EH (cell line): ENCODE measurements at regions not wholly inside any gene's neighbourhood (a gene's known extent, or its start where the extent isn't known, plus 50 kb on each side); places are given as distances from the start of the nearest gene placed in this dataset.
"Not testable (repeated sequence)": the region's sequence is repeated elsewhere in the genome, so short reads cannot be mapped to it uniquely, and the experiment has no call there.

ENCODE experiments used
- DNase-seq: peaks from one replicate; pipeline ENCODE4 v3.0.0-alpha.2; 2015; ENCODE audit warnings: low read depth

DNA sequence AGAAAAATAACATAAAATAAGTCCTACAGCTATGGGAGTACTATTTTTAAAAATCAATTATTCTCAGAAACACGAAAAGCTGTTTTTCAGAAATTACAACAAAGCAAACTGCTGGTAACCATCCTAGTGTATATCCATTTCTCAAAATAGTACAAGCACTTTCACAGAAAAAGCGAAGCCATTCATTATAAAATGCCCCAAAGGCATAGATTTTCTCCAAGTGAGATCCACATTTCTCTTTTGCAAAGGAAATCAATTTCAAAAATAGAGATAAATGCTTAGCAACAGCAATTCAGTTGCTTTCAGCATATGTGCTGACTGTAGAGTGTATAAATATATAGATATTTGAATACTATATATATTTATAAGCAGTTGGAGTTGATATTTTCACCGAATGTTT lies 1266.3 kb downstream of the SI start:
- DNase-seq = no peak

DNA sequence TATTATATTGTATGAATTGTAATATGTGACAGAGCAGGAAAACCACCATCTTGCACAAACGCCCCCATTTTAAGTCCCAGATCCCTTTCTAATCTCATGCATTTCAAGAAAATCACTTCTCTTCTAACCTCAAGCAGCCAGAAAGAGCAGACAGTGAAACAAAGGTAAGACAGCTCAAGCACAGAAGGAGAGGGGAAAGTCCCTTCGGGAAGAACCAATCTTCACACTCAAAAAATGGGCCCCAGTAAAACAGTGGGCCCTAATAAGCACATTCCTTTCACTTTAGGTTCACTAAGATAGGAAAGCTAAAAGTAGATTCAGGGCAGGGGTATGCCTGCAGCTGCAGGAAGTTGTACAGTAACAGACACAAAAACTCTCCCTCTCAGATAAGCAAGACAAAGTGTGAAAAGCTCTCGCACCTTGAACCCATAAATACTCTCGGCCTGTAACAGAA lies 1268.7 kb downstream of the SI start:
- DNase-seq = no peak

DNA sequence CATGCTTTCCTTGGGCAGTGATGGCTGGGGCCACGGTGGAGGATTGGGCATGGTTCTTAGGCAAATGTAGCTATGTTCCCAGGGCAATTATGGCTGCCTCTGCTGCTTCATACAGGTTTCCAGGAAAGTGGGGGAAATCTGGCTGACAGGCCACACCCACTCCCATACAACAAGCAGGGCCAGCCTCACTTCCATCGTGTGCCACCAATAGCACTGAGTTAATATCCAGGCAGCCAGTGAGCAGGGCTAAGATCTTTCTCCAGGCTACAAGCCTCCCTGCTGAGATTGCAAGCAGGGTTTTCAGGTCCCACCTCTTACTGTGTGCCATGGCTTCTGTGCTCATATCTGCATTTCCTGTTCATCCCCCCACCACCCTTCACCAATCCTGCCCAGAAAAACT lies 1291.9 kb downstream of the SI start:
- DNase-seq = no peak

DNA sequence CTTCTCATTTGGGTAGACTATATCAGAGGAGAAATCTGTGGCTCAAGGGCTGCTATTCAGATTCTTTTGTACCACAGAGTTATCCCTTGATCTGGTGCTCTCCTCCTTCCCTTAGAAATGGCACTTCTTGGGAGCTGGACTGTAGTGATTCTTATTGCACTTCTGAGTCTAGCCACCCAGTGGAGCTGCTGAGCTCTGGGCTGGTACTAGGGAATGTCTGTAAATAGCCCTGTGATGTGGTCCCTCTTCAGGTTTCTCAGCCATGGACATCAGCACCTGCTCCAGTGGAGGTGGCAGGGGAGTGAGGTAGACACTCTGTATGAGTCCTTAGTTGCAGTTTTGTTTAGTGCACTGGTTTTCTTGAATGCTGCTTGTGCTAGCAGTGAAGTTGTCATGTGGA lies 1292.6 kb downstream of the SI start:
- no peak for DNase-seq

DNA sequence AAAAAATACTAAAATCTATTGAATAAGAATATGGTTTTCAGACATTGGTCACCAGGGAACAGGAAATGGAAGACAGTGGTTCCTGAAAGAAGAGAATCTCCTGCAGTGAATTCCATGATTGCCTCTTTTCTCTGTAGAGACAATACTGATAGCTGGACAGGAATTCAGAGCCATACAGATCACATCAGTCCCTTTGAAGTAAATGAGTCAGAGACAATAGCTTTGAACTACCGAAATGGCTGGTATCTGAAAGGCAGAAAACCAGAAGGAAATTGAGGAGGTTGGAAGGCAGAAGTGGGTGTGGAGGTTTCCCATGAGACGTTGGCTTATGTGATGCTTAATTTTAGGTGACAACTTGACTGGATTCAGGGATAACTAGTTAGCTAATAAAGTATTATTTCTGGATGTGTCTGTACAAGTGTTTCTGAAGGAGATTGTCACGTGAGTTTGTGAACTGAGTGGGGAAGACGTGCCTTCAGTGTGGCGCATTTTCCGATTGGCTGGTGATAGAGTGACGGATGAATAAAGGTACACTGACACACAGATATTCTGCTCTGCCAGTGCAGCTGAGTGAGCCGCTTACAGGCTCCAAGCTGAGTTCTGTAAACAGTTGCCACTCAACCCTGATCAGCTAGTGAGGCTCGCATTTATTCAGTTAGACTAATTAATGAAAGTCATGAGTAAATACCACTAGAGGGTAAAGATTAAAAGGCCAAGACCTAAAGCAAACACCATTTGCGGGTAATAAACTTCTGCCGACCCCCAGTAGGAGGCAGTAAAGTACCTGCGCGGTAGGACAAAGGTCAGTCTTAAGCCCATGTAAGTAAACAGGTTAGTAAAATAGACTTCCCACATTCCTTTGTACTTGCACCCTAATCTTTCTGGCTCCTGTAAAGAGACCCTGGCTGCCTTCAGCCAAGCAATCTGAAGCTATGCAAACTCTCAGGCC lies 1298.6 kb downstream of the SI start:
- DNase-seq = no peak

- DNase-seq = no peak
These were observed 1301.6 kb downstream of the SI start for GRCh38 chr3:163776743-163777142.

DNA sequence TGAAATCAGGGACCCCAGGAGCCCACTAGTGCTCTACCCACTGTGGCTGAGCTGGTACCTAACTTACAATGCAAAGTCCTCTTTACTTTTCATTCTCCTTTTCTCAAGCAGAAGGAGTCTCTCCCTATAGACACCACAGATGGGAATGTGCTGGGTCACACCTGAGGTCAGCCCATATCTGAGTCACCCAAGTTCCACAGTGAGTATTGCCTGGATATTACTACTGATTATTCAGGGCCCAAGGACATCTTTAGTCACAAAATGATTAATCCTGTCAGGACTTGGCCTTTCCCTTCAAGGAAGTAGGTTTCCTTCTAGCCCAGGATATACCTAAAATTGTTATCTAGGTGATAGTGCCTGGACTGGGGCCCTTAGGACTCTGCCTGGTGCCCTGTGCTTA lies 1305.2 kb downstream of the SI start:
- no peak for DNase-seq

DNA sequence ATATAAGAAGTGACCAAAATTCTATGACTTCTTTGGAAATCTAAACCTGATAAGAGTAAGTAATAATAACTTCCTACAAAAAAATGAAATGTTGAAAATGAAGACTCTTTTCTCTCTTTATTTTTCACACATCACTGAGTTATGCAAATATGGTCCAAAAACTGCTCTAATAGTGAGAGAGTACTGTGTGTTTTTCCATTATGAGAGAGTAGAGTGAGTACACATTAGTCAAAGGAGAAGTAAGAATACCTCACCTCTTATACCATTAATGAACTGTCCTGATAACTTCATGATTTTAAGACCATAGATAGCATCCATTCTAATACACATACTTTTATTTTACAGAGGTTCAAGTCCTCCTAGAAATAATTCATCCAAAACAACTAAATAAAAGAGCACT lies 1310.2 kb downstream of the SI start:
- DNase-seq = no peak

DNA sequence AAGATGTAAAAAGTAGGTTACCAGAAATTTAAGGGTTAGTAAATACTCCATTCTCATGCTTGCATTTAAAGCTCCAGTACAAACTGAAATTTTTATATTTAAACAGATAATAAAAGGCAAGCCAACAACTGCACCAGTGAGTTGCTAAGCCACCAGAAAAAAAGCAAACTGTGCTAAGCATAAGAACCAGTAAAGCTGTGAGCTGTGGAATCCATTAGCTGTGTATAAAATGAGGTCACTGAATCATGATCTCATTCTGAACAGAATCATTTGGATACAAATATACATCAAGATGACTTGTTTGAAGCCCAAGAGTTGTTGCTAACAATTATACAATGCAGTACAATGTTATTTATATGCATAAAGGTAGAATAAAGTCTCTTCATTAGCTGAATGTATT lies 1312.2 kb downstream of the SI start:
- DNase-seq = no peak

- no peak for DNase-seq
These were observed 1325.3 kb downstream of the SI start for GRCh38 chr3:163753033-163753432.

DNA sequence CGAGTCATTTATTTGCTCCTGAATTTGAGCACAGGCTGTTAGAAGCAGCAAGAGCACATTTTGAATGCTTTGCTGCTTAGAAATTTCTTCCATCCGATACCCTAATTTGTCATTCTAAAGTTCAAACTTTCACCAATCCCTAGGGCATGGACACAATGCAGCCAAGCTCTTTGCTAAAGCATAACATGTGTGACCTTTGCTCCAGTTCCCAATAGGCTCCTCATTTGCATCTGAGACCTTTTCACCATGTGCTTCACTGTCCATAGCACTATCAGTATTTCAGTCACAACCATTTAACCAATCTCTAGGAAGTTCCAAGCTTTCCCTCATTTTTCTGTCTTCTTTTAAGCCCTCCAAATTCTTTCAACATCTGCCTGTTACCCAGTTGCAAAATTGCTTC lies 1333.1 kb downstream of the SI start:
- DNase-seq = no peak

- no peak for DNase-seq
These were observed 1342.9 kb downstream of the SI start for GRCh38 chr3:163735394-163735793.

GRCh38 chr3:163730684-163731083 lies 1347.6 kb downstream of the SI start:
- no peak for DNase-seq

GRCh38 chr3:163726125-163726524 lies 1352.2 kb downstream of the SI start:
- no peak for DNase-seq

GRCh38 chr3:163722405-163722804 lies 1355.9 kb downstream of the SI start:
- no peak for DNase-seq

GRCh38 chr3:163721596-163721995 lies 1356.7 kb downstream of the SI start:
- no peak for DNase-seq

- no peak for DNase-seq
These were observed 1360.9 kb downstream of the SI start for GRCh38 chr3:163717377-163717776.

DNA sequence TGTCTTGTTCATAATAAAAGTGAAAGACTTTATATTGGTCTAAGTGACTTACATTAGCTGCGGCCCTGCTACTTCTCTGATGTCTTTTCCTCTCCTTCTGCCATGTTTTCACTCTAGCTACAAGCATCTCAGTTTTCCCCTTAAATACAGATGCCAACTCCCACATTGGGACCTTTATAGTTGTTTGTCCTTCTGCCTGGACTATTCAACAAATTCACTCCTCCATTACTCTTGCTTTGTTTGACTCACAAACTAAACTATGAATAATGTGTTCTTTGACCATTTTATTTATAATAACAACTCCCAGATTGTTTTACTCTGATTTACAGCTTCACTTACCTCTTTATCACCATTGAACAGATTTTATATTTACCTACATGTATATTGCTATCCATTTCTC lies 1369.9 kb downstream of the SI start:
- DNase-seq = no peak

DNA sequence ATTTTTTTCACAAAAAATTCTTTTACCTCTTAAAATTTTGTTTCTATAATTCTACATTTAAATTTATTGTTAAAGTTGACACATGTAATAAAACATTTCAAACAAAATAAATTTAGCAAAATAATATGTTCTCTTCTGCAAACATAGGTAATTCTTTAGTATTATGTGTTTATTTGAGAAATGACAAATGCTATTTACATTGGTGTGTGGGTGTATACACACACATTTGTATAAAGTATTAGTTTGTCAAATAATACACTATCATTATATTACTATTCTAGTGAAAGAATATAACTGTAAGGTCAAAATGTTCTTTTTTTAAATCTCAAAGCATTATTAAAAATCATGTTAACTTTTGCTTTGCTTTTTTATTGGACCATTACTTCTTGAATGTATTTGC lies 1370.6 kb downstream of the SI start:
- DNase-seq = no peak

- DNase-seq = not testable (repeated sequence)
These were observed 1380.1 kb downstream of the SI start for GRCh38 chr3:163698221-163698620.

DNA sequence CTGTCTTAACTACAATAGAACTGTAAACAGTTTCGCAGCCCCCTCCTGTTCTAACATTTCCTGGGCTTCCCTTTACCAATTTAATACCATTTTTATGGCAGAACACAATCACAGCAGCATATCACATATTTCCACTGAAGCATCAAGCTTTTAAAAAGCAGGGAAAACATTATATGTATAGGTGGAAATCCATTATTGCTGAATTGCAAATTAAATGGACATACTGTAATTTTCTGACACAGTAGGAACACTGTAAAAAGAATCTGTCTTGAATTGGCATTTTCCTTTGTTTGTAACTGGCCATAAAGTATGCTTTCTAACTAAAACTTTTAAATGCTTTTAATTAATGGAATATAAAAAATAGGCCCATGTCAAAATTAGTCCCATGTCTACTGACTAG lies 1385.8 kb downstream of the SI start:
- no peak for DNase-seq

DNA sequence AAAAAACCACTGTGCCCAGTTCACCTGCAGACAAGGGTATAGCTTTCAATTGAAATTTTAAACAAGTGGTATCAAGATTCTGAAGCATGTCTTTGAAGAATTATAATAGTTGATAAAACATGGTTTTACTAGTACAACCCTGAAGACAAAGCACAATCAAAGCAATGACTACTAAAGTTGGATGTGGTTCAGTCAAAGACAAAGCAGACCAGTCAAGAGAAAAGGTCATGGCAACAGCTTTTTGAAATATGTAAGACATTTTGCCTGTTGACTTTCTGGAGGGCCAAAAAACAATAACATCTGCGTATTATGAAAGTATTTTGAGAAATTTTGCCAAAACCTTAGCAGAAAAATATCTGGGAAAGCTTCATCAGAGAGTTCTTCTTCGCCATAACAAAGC lies 1393.6 kb downstream of the SI start:
- DNase-seq = no peak

- DNase-seq = no peak
These were observed 1405.3 kb downstream of the SI start for GRCh38 chr3:163672954-163673353.

DNA sequence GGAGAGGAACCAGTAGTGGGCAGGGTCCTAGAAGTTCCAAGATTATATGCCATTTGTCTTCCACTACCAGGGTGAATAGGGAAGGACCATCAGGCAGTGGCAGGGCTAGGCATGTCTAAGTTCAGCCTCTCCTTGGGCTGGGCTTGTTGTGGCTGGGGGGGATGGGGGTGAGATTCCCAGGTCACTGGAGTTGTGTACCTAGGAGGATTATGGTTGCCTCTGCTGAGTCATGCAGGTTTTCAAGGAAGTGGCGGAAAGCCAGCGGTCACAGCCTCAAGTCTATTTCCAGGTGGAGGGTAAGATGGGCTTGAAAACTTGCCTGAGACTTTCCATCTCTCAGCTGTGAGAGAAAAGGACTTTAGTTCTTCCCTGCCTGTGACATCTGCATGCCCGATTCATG lies 1407.1 kb downstream of the SI start:
- DNase-seq = no peak
